ENCODE measurements at regions not wholly inside any gene's neighbourhood (a gene's known extent, or its start where the extent isn't known, plus 50 kb on each side); places are given as distances from the start of the nearest gene placed in this dataset.
"Not testable (repeated sequence)": the region's sequence is repeated elsewhere in the genome, so short reads cannot be mapped to it uniquely, and the experiment has no call there.

DNA sequence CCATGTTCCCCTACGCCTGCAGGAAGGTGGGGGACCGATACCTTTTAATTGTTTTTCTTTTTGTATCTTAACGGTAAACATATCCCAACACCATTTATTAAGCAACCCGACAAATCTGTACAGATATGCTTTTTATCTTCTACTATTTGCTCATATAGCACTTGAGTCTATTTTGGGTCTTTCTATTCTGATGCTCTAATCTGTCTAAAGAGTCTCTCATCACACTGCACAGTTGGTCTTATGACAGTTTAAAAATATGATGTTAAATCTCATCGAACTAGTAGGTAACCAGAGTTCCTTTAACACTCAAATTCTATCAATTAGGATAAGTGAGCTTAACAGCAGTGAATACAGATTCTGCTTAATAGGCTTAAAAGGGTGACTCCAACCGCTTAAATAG lies 111.6 kb downstream of the SOCS6 start:
- Mint-ChIP-seq H3K27ac (no peak overlapping the region), H3K27me3 (ENCODE audit: insufficient read depth, low read depth) (peaks cover 1% of the 10 kb centered on the region)

GRCh38 chr18:70398076-70398475 lies 109.2 kb downstream of the SOCS6 start:
- H3F3A ChIP-seq (ENCODE audit: low read depth) = no peaks in the 10 kb centered on the region
- no peaks in the 10 kb centered on the region for H3K27me3 ChIP-seq
- Mint-ChIP-seq H3K27ac (no peak overlapping the region), H3K4me3 (no peak overlapping the region), H3K4me1 (no peaks in the 10 kb centered on the region), H3K9me3 (no peaks in the 10 kb centered on the region), H3K27me3 (ENCODE audit: insufficient read depth, low read depth) (peaks cover 3% of the 10 kb centered on the region), H3K36me3 (no peaks in the 10 kb centered on the region)
- H3K4me2 ChIP-seq = no peak overlapping the region
- no peaks in the 10 kb centered on the region for H3K36me3 ChIP-seq
- no peak for DNase-seq (ENCODE audit: low spot score)
- TF ChIP-seq CTCF (IDR thresholded peaks at IDR 0.05) (no peak), EZH2phosphoT487 (IDR thresholded peaks at IDR 0.05) (no peak), EZH2 (IDR thresholded peaks at IDR 0.05) (no peak)
- no peak overlapping the region for H3K27ac ChIP-seq
- no peaks in the 10 kb centered on the region for H3K4me1 ChIP-seq
- H4K20me1 ChIP-seq (ENCODE audit: low read depth) = no peaks in the 10 kb centered on the region
- no peak overlapping the region for H3K4me3 ChIP-seq
- H3K9me3 ChIP-seq (ENCODE audit: low read depth) = no peaks in the 10 kb centered on the region
- no peak overlapping the region for H2AFZ ChIP-seq (replicated peaks)
- no peak overlapping the region for H3K9ac ChIP-seq
- H3K79me2 ChIP-seq (ENCODE audit: low read depth) = no peaks in the 10 kb centered on the region

More for the DNA sequence above, 111.6 kb downstream of the SOCS6 start:
- Histone ChIP-seq H2AFZ (replicated peaks) (no peak overlapping the region), H4K20me1 (ENCODE audit: low read depth) (no peaks in the 10 kb centered on the region), H3K4me3 (no peak overlapping the region), H3K4me2 (no peak overlapping the region), H3K27me3 (no peaks in the 10 kb centered on the region), H3F3A (ENCODE audit: low read depth) (no peaks in the 10 kb centered on the region), H3K9ac (no peak overlapping the region), H3K9me3 (ENCODE audit: low read depth) (no peaks in the 10 kb centered on the region), H3K27ac (no peak overlapping the region), H3K36me3 (no peaks in the 10 kb centered on the region), H3K4me1 (no peaks in the 10 kb centered on the region), H3K79me2 (ENCODE audit: low read depth) (no peaks in the 10 kb centered on the region)
- no peak for DNase-seq (ENCODE audit: low spot score)
- H3K9me3 Mint-ChIP-seq = no peaks in the 10 kb centered on the region
- no peaks in the 10 kb centered on the region for H3K4me1 Mint-ChIP-seq
- TF ChIP-seq CTCF (IDR thresholded peaks at IDR 0.05) (no peak), EZH2 (IDR thresholded peaks at IDR 0.05) (no peak)
- no peaks in the 10 kb centered on the region for H3K36me3 Mint-ChIP-seq
- H3K4me3 Mint-ChIP-seq = no peak overlapping the region

DNA sequence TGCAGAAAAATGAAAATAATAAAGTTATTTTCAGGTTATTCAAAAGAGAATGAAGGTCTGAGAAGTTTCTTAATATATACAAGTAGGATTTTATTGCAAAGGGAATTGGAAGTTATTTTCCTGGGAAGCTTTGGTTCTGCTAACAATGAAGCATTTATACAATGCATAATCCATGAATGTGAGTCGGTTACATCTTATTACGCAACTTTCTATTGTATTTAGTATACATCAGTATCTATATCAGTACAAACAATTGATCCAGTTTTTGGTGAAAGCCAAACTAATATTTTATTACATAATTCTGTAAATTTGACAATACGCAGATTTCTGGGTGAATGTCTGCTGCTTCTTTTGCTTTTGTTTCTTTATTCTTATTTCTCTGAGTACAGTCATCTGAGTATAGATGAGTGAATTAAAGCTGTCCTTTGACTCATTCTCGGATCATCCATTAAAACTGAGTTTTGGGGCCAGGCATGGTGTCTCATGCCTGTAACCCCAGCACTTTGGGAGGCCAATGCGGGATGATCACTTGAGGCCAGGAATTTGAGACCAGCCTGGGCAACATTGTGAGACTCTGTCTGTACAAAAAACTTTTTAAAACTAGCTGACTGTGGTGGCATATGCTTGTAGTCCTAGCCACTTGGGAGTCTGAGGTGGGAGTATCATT lies 108.5 kb downstream of the SOCS6 start:
- no peaks in the 10 kb centered on the region for H3K4me1 ChIP-seq
- no peak for TF ChIP-seq EZH2 (IDR thresholded peaks at IDR 0.05)
- no peak for TF ChIP-seq EZH2phosphoT487 (IDR thresholded peaks at IDR 0.05)
- no peak for TF ChIP-seq CTCF (IDR thresholded peaks at IDR 0.05)
- Mint-ChIP-seq H3K9me3 (no peaks in the 10 kb centered on the region), H3K4me1 (no peaks in the 10 kb centered on the region), H3K27me3 (ENCODE audit: insufficient read depth, low read depth) (peaks cover 3% of the 10 kb centered on the region), H3K36me3 (no peaks in the 10 kb centered on the region), H3K27ac (no peak overlapping the region), H3K4me3 (no peak overlapping the region)
- no peaks in the 10 kb centered on the region for H3K9me3 ChIP-seq (ENCODE audit: low read depth)
- no peak for DNase-seq (ENCODE audit: low spot score)
- no peaks in the 10 kb centered on the region for H3F3A ChIP-seq (ENCODE audit: low read depth)
- no peak overlapping the region for H3K27ac ChIP-seq
- no peak overlapping the region for H3K4me3 ChIP-seq
- no peaks in the 10 kb centered on the region for H3K79me2 ChIP-seq (ENCODE audit: low read depth)
- H3K36me3 ChIP-seq = no peaks in the 10 kb centered on the region
- H3K27me3 ChIP-seq = no peaks in the 10 kb centered on the region
- H3K9ac ChIP-seq = no peak overlapping the region
- H2AFZ ChIP-seq (replicated peaks) = no peak overlapping the region
- H4K20me1 ChIP-seq (ENCODE audit: low read depth) = no peaks in the 10 kb centered on the region
- no peak overlapping the region for H3K4me2 ChIP-seq

GRCh38 chr18:70395771-70396170 lies 106.9 kb downstream of the SOCS6 start:
- not testable (repeated sequence) for H3K4me1 ChIP-seq; H3K9me3 Mint-ChIP-seq; H2AFZ ChIP-seq (replicated peaks); H3K4me3 Mint-ChIP-seq; H3K27me3 Mint-ChIP-seq (ENCODE audit: insufficient read depth, low read depth); H3K4me1 Mint-ChIP-seq; H3K4me2 ChIP-seq; H3K79me2 ChIP-seq (ENCODE audit: low read depth); H3K36me3 Mint-ChIP-seq; H3K36me3 ChIP-seq; H4K20me1 ChIP-seq (ENCODE audit: low read depth); H3K27me3 ChIP-seq; H3F3A ChIP-seq (ENCODE audit: low read depth); H3K27ac Mint-ChIP-seq; H3K9ac ChIP-seq; H3K9me3 ChIP-seq (ENCODE audit: low read depth); H3K4me3 ChIP-seq; H3K27ac ChIP-seq; DNase-seq (ENCODE audit: low spot score)
